ENCODE measurements at regions not wholly inside any gene's neighbourhood (a gene's known extent, or its start where the extent isn't known, plus 50 kb on each side); places are given as distances from the start of the nearest gene placed in this dataset.
"Not testable (repeated sequence)": the region's sequence is repeated elsewhere in the genome, so short reads cannot be mapped to it uniquely, and the experiment has no call there.

DNA sequence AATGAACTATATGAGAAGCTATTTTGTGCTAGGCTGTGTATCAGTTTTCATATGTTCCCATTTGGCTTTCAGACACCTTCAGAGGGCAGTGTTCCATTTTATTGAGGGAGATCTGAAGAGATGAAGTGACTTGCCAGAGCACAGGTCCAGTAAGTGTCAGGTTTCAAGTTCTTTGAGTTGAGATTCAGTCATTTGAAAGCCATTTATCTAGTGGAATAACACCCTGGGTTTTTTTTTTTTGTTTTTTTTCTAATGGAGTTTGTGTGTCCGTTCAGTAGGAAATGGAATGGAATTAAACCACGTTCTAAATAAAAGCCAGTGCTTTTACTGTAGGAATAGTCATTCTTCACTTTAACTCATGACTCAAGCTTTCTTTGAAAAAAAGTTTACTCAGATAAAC is 652.9 kb upstream of the USP24 start:
- no peaks in the 10 kb centered on the region for H3K4me1 ChIP-seq (ENCODE audit: control insufficient read depth in 1 of 2, insufficient read depth in 2 of 2, low read length in 2 of 2)
- no peak overlapping the region for H3K27ac ChIP-seq (ENCODE audit: low read depth in 1 of 2, low read length in 2 of 2)
- no peak overlapping the region for H3K27ac Mint-ChIP-seq
- no peak overlapping the region for H3K4me3 Mint-ChIP-seq
- no peak overlapping the region for H2AFZ ChIP-seq (ENCODE audit: insufficient read depth, low read depth, low read length, poor library complexity, severe bottlenecking)
- H3K36me3 Mint-ChIP-seq: no peaks in the 10 kb centered on the region
- H3K9me3 Mint-ChIP-seq: peaks cover 0 to 4% (median 0%) of the 10 kb centered on the region in 7 donors
- H3K79me2 ChIP-seq (ENCODE audit: insufficient read depth, low read length): no peaks in the 10 kb centered on the region
- H3K4me2 ChIP-seq (replicated peaks; ENCODE audit: extremely low read depth, low read length, poor library complexity, severe bottlenecking): no peak overlapping the region
- WGBS (ENCODE audit: insufficient coverage): no CpG with 5 or more reads among the region's 2 CpGs
- no peak overlapping the region for H3K4me3 ChIP-seq (replicated peaks in 1 of 3; ENCODE audit: low read depth in 2 of 3, low read length in 3 of 3)
- TF ChIP-seq, protein P1, sequence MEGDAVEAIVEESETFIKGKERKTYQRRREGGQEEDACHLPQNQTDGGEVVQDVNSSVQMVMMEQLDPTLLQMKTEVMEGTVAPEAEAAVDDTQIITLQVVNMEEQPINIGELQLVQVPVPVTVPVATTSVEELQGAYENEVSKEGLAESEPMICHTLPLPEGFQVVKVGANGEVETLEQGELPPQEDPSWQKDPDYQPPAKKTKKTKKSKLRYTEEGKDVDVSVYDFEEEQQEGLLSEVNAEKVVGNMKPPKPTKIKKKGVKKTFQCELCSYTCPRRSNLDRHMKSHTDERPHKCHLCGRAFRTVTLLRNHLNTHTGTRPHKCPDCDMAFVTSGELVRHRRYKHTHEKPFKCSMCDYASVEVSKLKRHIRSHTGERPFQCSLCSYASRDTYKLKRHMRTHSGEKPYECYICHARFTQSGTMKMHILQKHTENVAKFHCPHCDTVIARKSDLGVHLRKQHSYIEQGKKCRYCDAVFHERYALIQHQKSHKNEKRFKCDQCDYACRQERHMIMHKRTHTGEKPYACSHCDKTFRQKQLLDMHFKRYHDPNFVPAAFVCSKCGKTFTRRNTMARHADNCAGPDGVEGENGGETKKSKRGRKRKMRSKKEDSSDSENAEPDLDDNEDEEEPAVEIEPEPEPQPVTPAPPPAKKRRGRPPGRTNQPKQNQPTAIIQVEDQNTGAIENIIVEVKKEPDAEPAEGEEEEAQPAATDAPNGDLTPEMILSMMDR (IDR thresholded peaks at IDR 0.05): no peak
- no peaks in the 10 kb centered on the region for H3K9me3 ChIP-seq (replicated peaks in 1 of 2; ENCODE audit: control insufficient read depth in 1 of 2, insufficient read depth in 1 of 2, low read length in 2 of 2)
- peaks cover 0 to 2% (median 0%) of the 10 kb centered on the region in 3 donors for H3K27me3 Mint-ChIP-seq (ENCODE audit: low read depth in 3 of 3)
- H3K9ac ChIP-seq (ENCODE audit: insufficient read depth, low read length, poor library complexity, severe bottlenecking): no peak overlapping the region
- DNase-seq: no peak
- H3K36me3 ChIP-seq (replicated peaks in 1 of 2; ENCODE audit: control insufficient read depth in 1 of 2, insufficient read depth in 2 of 2, low read length in 2 of 2): no peaks in the 10 kb centered on the region
- H4K20me1 ChIP-seq (ENCODE audit: insufficient read depth, low read length): no peaks in the 10 kb centered on the region
- H3K4me1 Mint-ChIP-seq: no peaks in the 10 kb centered on the region
- H3K27me3 ChIP-seq (ENCODE audit: control insufficient read depth in 2 of 2, insufficient read depth in 2 of 2, low read length in 2 of 2): no peaks in the 10 kb centered on the region
- intact Hi-C loops (cut with micrococcal nuclease): no loop called here

DNA sequence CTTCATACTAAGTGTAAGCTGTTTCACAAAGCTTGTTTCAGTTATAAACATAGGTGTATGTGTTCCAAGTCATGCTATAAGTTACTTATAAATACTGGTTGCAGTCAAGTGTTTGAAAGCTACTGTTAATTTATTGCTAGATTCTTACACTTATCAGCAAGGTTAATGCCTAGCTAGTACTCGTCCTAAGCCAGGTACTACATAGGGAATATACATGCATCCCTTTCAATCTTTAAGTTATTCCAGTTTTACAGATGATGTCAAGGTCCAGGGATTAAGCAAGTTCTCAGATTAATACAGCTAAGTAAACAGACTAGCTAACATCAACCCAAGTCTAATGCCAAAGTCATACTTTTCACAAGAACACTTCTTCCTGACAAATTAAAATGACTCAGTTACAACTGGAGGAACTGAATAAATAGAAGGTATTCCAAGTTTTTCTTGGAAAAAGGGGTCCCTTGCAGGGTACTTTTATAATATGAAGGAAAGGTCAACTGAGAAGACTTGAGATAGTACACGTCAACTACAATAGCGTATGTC is 652.2 kb upstream of the USP24 start:
- H3K4me3 ChIP-seq (replicated peaks in 1 of 3; ENCODE audit: low read depth in 2 of 3, low read length in 3 of 3): no peak overlapping the region
- H3K9me3 ChIP-seq (replicated peaks in 1 of 2; ENCODE audit: control insufficient read depth in 1 of 2, insufficient read depth in 1 of 2, low read length in 2 of 2): no peaks in the 10 kb centered on the region
- no peaks in the 10 kb centered on the region for H3K36me3 ChIP-seq (replicated peaks in 1 of 2; ENCODE audit: control insufficient read depth in 1 of 2, insufficient read depth in 2 of 2, low read length in 2 of 2)
- no peak for DNase-seq
- no peaks in the 10 kb centered on the region for H3K36me3 Mint-ChIP-seq
- H3K4me1 ChIP-seq (ENCODE audit: control insufficient read depth in 1 of 2, insufficient read depth in 2 of 2, low read length in 2 of 2): no peaks in the 10 kb centered on the region
- TF ChIP-seq, protein P1 (IDR thresholded peaks at IDR 0.05): no peak
- H3K4me3 Mint-ChIP-seq: no peak overlapping the region
- intact Hi-C loops (cut with micrococcal nuclease): no loop called here
- peaks cover 0 to 4% (median 0%) of the 10 kb centered on the region in 7 donors for H3K9me3 Mint-ChIP-seq
- H3K4me1 Mint-ChIP-seq: no peaks in the 10 kb centered on the region
- H4K20me1 ChIP-seq (ENCODE audit: insufficient read depth, low read length): no peaks in the 10 kb centered on the region
- no peaks in the 10 kb centered on the region for H3K79me2 ChIP-seq (ENCODE audit: insufficient read depth, low read length)
- peaks cover 0 to 2% (median 0%) of the 10 kb centered on the region in 3 donors for H3K27me3 Mint-ChIP-seq (ENCODE audit: low read depth in 3 of 3)
- H3K27me3 ChIP-seq (ENCODE audit: control insufficient read depth in 2 of 2, insufficient read depth in 2 of 2, low read length in 2 of 2): no peaks in the 10 kb centered on the region
- no peak overlapping the region for H3K4me2 ChIP-seq (replicated peaks; ENCODE audit: extremely low read depth, low read length, poor library complexity, severe bottlenecking)
- H3K27ac Mint-ChIP-seq: no peak overlapping the region
- H3K9ac ChIP-seq (ENCODE audit: insufficient read depth, low read length, poor library complexity, severe bottlenecking): no peak overlapping the region
- no peak overlapping the region for H2AFZ ChIP-seq (ENCODE audit: insufficient read depth, low read depth, low read length, poor library complexity, severe bottlenecking)
- WGBS (ENCODE audit: insufficient coverage): 100% methylated on average over 2 of the region's 3 CpGs
- no peak overlapping the region for H3K27ac ChIP-seq (ENCODE audit: low read depth in 1 of 2, low read length in 2 of 2)

- H3K4me1 ChIP-seq (ENCODE audit: control insufficient read depth in 1 of 2, insufficient read depth in 2 of 2, low read length in 2 of 2); H3K27ac Mint-ChIP-seq; H3K9me3 ChIP-seq (replicated peaks in 1 of 2; ENCODE audit: control insufficient read depth in 1 of 2, insufficient read depth in 1 of 2, low read length in 2 of 2); H3K36me3 ChIP-seq (replicated peaks in 1 of 2; ENCODE audit: control insufficient read depth in 1 of 2, insufficient read depth in 2 of 2, low read length in 2 of 2); H3K79me2 ChIP-seq (ENCODE audit: insufficient read depth, low read length); intact Hi-C loops (cut with micrococcal nuclease); H3K9ac ChIP-seq (ENCODE audit: insufficient read depth, low read length, poor library complexity, severe bottlenecking); H3K27ac ChIP-seq (ENCODE audit: low read depth in 1 of 2, low read length in 2 of 2); H3K4me3 ChIP-seq (replicated peaks in 1 of 3; ENCODE audit: low read depth in 2 of 3, low read length in 3 of 3); H3K4me2 ChIP-seq (replicated peaks; ENCODE audit: extremely low read depth, low read length, poor library complexity, severe bottlenecking); DNase-seq; H2AFZ ChIP-seq (ENCODE audit: insufficient read depth, low read depth, low read length, poor library complexity, severe bottlenecking); H3K9me3 Mint-ChIP-seq; H3K36me3 Mint-ChIP-seq; H3K4me3 Mint-ChIP-seq; H3K4me1 Mint-ChIP-seq; H3K27me3 Mint-ChIP-seq (ENCODE audit: low read depth in 3 of 3); H4K20me1 ChIP-seq (ENCODE audit: insufficient read depth, low read length); H3K27me3 ChIP-seq (ENCODE audit: control insufficient read depth in 2 of 2, insufficient read depth in 2 of 2, low read length in 2 of 2): not testable (repeated sequence)
- 88% methylated on average over 3 of the region's 7 CpGs for WGBS (ENCODE audit: insufficient coverage)
These were observed 650.6 kb upstream of the USP24 start for GRCh38 chr1:55865778-55866177.

Data from CD14-positive monocyte (primary cell).